GM18909 (cell line): ENCODE measurements at regions not wholly inside any gene's neighbourhood (a gene's known extent, or its start where the extent isn't known, plus 50 kb on each side); places are given as distances from the start of the nearest gene placed in this dataset.

Experiments
- ATAC-seq: cut with Tn5 transposase; IDR thresholded peaks from one replicate; pipeline ENCODE4 v1.9.1; 2021; ENCODE audit warnings: mild to moderate bottlenecking; ENCODE audit not compliant: unreplicated experiment, poor library complexity

GRCh38 chr11:42251984-42252383 lies 792.5 kb upstream of the LRRC4C start:
- no peak for ATAC-seq

- ATAC-seq, result no peak
These were observed 793.7 kb upstream of the LRRC4C start for GRCh38 chr11:42253156-42253555.

GRCh38 chr11:42255906-42256305 lies 796.5 kb upstream of the LRRC4C start:
- ATAC-seq, result no peak

- ATAC-seq, result no peak
These were observed 798.1 kb upstream of the LRRC4C start for GRCh38 chr11:42257534-42257933.

GRCh38 chr11:42265072-42265471 lies 805.6 kb upstream of the LRRC4C start:
- no peak for ATAC-seq

GRCh38 chr11:42271306-42271705 lies 811.9 kb upstream of the LRRC4C start:
- ATAC-seq, result no peak

GRCh38 chr11:42273977-42274376 lies 814.5 kb upstream of the LRRC4C start:
- no peak for ATAC-seq

GRCh38 chr11:42296910-42297309 lies 837.5 kb upstream of the LRRC4C start:
- ATAC-seq, result no peak

GRCh38 chr11:42299780-42300179 lies 840.3 kb upstream of the LRRC4C start:
- no peak for ATAC-seq

- no peak for ATAC-seq
These were observed 842.3 kb upstream of the LRRC4C start for GRCh38 chr11:42301777-42302176.

- no peak for ATAC-seq
These were observed 852.1 kb upstream of the LRRC4C start for GRCh38 chr11:42311514-42311913.

- no peak for ATAC-seq
These were observed 852.5 kb upstream of the LRRC4C start for GRCh38 chr11:42311944-42312343.

GRCh38 chr11:42315267-42315666 lies 855.8 kb upstream of the LRRC4C start:
- no peak for ATAC-seq

GRCh38 chr11:42315846-42316245 lies 856.4 kb upstream of the LRRC4C start:
- no peak for ATAC-seq

GRCh38 chr11:42319921-42320320 lies 860.5 kb upstream of the LRRC4C start:
- ATAC-seq, result no peak

- no peak for ATAC-seq
These were observed 870.6 kb upstream of the LRRC4C start for GRCh38 chr11:42329929-42330565.

GRCh38 chr11:42337786-42338455 lies 878.5 kb upstream of the LRRC4C start:
- no peak for ATAC-seq

- no peak for ATAC-seq
These were observed 884.8 kb upstream of the LRRC4C start for GRCh38 chr11:42344204-42344792.

GRCh38 chr11:42345933-42346332 lies 886.5 kb upstream of the LRRC4C start:
- no peak for ATAC-seq

GRCh38 chr11:42363701-42364100 lies 904.2 kb upstream of the LRRC4C start:
- ATAC-seq, result no peak

GRCh38 chr11:42390116-42390515 lies 921.7 kb upstream of the API5 start:
- ATAC-seq, result no peak

GRCh38 chr11:42397483-42397882 lies 914.3 kb upstream of the API5 start:
- no peak for ATAC-seq
